Dedifferentiated amniotic fluid mesenchymal stem cell (primary cell): ENCODE measurements at regions not wholly inside any gene's neighbourhood (a gene's known extent, or its start where the extent isn't known, plus 50 kb on each side); places are given as distances from the start of the nearest gene placed in this dataset.

Experiments
- DNase-seq: peaks from one replicate; pipeline ENCODE4 v3.0.0-alpha.2; 2016; ENCODE audit errors: extremely low spot score

- no peak for DNase-seq
Measured at GRCh38 chr21:33155422-33155821, 74.3 kb upstream of the IFNAR2 start.

- DNase-seq, result no peak
Measured at GRCh38 chr21:33157303-33157702, 72.4 kb upstream of the IFNAR2 start.

- no peak for DNase-seq
Measured at GRCh38 chr21:33158654-33159053, 71.1 kb upstream of the IFNAR2 start.

GRCh38 chr21:33162436-33162951 lies 67.2 kb upstream of the IFNAR2 start:
- DNase-seq, result no peak

- DNase-seq, result no peak
Measured at GRCh38 chr21:33168886-33169285, 60.9 kb upstream of the IFNAR2 start.

- no peak for DNase-seq
Measured at GRCh38 chr21:33169359-33169758, 60.4 kb upstream of the IFNAR2 start.

- no peak for DNase-seq
Measured at GRCh38 chr21:33171616-33172169, 58.0 kb upstream of the IFNAR2 start.

- no peak for DNase-seq
Measured at GRCh38 chr21:33174756-33175155, 55.0 kb upstream of the IFNAR2 start.
